IMR-90 (cell line): ENCODE measurements at regions not wholly inside any gene's neighbourhood (a gene's known extent, or its start where the extent isn't known, plus 50 kb on each side); places are given as distances from the start of the nearest gene placed in this dataset.

ENCODE experiments used
- ATAC-seq: fragments of 200-7000 bp; cut with Tn5 transposase; 2 replicates; pipeline ENCODE4 v1.9.1; 2020; ENCODE audit warnings: low read depth, mild to moderate bottlenecking, moderate library complexity
- BruUV-seq: library from RNA; stranded (reverse); fragments of 400-500 nt; replicated peaks from 2 replicates; lab custom pipeline; 2021; lab: Mats Ljungman, UMichigan
- CTCF ChIA-PET: fragments of 300-600 bp; formaldehyde crosslinking; extraction: SDS; loops from one replicate; lab custom pipeline; 2021; ENCODE audit warnings: antibody characterized with exemption; lab: Yijun Ruan, JAX
- POLR2A ChIA-PET: fragments of 300-600 bp; sonication (Branson Sonifier 250); formaldehyde crosslinking; loops from one replicate; lab custom pipeline; 2022; ENCODE audit warnings: antibody characterized with exemption; ENCODE audit not compliant: unreplicated experiment; lab: Charles Lee
- DNase-seq: peaks from one replicate; pipeline ENCODE4 v3.0.0; 2013
- H2AFZ ChIP-seq: replicated peaks from 2 replicates; pipeline ENCODE3; 2013; ENCODE audit warnings: low read length, mild to moderate bottlenecking; ENCODE audit not compliant: poor library complexity
- H2AK5ac ChIP-seq: 2 replicates; pipeline ENCODE4 v1.6.1; 2013; ENCODE audit warnings: low read depth, low read length, inconsistent platforms
- H2AK9ac ChIP-seq: replicated peaks from 2 replicates; pipeline ENCODE3; 2013; ENCODE audit warnings: mild to moderate bottlenecking, low read depth, low read length, moderate library complexity; ENCODE audit not compliant: poor library complexity
- H2BK120ac ChIP-seq: 2 replicates; pipeline ENCODE4 v1.6.1; 2013; ENCODE audit warnings: low read depth, low read length, inconsistent platforms
- H2BK15ac ChIP-seq: 3 replicates; pipeline ENCODE4 v1.6.1; 2013; ENCODE audit warnings: low read depth, low read length, inconsistent platforms
- H2BK20ac ChIP-seq: 2 replicates; pipeline ENCODE4 v1.6.1; 2013; ENCODE audit warnings: low read depth, mild to moderate bottlenecking, inconsistent platforms, low read length, moderate library complexity
- H2BK5ac ChIP-seq: 2 replicates; pipeline ENCODE4 v1.6.1; 2013; ENCODE audit warnings: mild to moderate bottlenecking, low read depth, low read length, inconsistent platforms; ENCODE audit not compliant: poor library complexity, severe bottlenecking
- H3K14ac ChIP-seq: replicated peaks from 2 replicates; pipeline ENCODE4 v1.6.1; 2013; ENCODE audit warnings: low read depth, low read length, inconsistent platforms
- H3K18ac ChIP-seq: 2 replicates; pipeline ENCODE4 v1.6.1; 2013; ENCODE audit warnings: low read depth, low read length, control low read depth
- H3K23ac ChIP-seq: 2 replicates; pipeline ENCODE4 v1.6.1; 2013; ENCODE audit warnings: low read depth, low read length, inconsistent platforms
- H3K27ac ChIP-seq: 2 replicates; pipeline ENCODE4 v1.5.1; 2013; ENCODE audit warnings: mild to moderate bottlenecking, control low read depth, low read length; ENCODE audit not compliant: insufficient read depth
- H3K27me3 ChIP-seq: 2 replicates; pipeline ENCODE4 v1.6.1; 2013; ENCODE audit warnings: low read length; ENCODE audit not compliant: control insufficient read depth, insufficient read depth
- H3K36me3 ChIP-seq: 2 replicates; pipeline ENCODE4 v1.6.1; 2013; ENCODE audit warnings: low read length, mixed read lengths; ENCODE audit not compliant: control insufficient read depth, insufficient read depth
- H3K4ac ChIP-seq: 2 replicates; pipeline ENCODE4 v1.6.1; 2013; ENCODE audit warnings: low read depth, low read length, inconsistent platforms
- H3K4me1 ChIP-seq: 2 replicates; pipeline ENCODE4 v1.6.1; 2013; ENCODE audit warnings: low read length, mixed read lengths; ENCODE audit not compliant: control insufficient read depth, insufficient read depth
- H3K4me2 ChIP-seq: 2 replicates; pipeline ENCODE4 v1.6.1; 2013; ENCODE audit warnings: low read depth, mild to moderate bottlenecking, control low read depth, low read length, moderate library complexity
- H3K4me3 ChIP-seq: 2 replicates; pipeline ENCODE4 v1.5.1; 2013; ENCODE audit warnings: low read depth, mild to moderate bottlenecking, control low read depth, low read length, moderate library complexity; ENCODE audit not compliant: insufficient read depth
- H3K56ac ChIP-seq: 2 replicates; pipeline ENCODE4 v1.6.1; 2013; ENCODE audit warnings: low read length, inconsistent platforms; ENCODE audit not compliant: insufficient read depth; ENCODE audit errors: extremely low read depth
- H3K79me1 ChIP-seq, 2 experiments: 2 replicates each; pipeline ENCODE4 v1.6.1; 2013; ENCODE audit warnings: low read length in 2 of 2, inconsistent platforms in 1 of 2, low read depth in 1 of 2
- H3K9ac ChIP-seq: 2 replicates; pipeline ENCODE4 v1.6.1; 2013; ENCODE audit warnings: low read depth, low read length, control low read depth
- H3K9me1 ChIP-seq: 2 replicates; pipeline ENCODE4 v1.6.1; 2013; ENCODE audit warnings: low read length, inconsistent platforms; ENCODE audit not compliant: insufficient read depth
- H3K9me3 ChIP-seq: 2 replicates; pipeline ENCODE4 v1.6.1; 2013; ENCODE audit warnings: low read length; ENCODE audit not compliant: control insufficient read depth, insufficient read depth
- H4K20me1 ChIP-seq: 2 replicates; pipeline ENCODE4 v1.6.1; 2013; ENCODE audit warnings: low read length, inconsistent platforms; ENCODE audit not compliant: insufficient read depth
- H4K5ac ChIP-seq: 2 replicates; pipeline ENCODE4 v1.6.1; 2013; ENCODE audit warnings: mild to moderate bottlenecking, low read depth, low read length, control low read depth
- H4K8ac ChIP-seq, 2 experiments: 2 replicates each; pipeline ENCODE4 v1.6.1; 2013; ENCODE audit warnings: low read depth in 2 of 2, low read length in 2 of 2, control low read depth in 1 of 2, inconsistent platforms in 1 of 2
- H4K91ac ChIP-seq: 2 replicates; pipeline ENCODE4 v1.6.1; 2013; ENCODE audit warnings: low read depth, low read length, inconsistent platforms; ENCODE audit not compliant: insufficient read depth
- CEBPB ChIP-seq: IDR thresholded peaks from 2 replicates; pipeline ENCODE4 v1.6.1; 2012; ENCODE audit warnings: low read depth, low read length, improper control_type of control experiment
- WGBS, 2 experiments: methylation state at CpG; one replicate each; pipeline versions ENCODE4 v1.1.5 to v1.1.7; 2013; ENCODE audit warnings: missing lambda C conversion rate in 2 of 2; ENCODE audit not compliant: insufficient read length in 1 of 2; ENCODE audit errors: extremely low coverage in 2 of 2; 5-methylcytosine and 5-hydroxymethylcytosine counted together
- dilution Hi-C: fragments of 300-500 bp; cut with HindIII; formaldehyde crosslinking; loops from one replicate; pipeline ENCODE4 v1.14.3; 2018; ENCODE audit warnings: low sequenced_read_pairs; ENCODE audit not compliant: unreplicated experiment
- in situ Hi-C: fragments of 300-500 bp; cut with MboI; formaldehyde crosslinking; loops from 3 replicates; pipeline ENCODE4 v1.14.3; 2019; ENCODE audit warnings: low sequenced_read_pairs, inconsistent platforms, mixed read lengths
- intact Hi-C: fragments of 100-400 bp; cut with micrococcal nuclease; formaldehyde crosslinking; loops from 2 replicates; pipeline ENCODE4 v1.10.0; 2022

DNA sequence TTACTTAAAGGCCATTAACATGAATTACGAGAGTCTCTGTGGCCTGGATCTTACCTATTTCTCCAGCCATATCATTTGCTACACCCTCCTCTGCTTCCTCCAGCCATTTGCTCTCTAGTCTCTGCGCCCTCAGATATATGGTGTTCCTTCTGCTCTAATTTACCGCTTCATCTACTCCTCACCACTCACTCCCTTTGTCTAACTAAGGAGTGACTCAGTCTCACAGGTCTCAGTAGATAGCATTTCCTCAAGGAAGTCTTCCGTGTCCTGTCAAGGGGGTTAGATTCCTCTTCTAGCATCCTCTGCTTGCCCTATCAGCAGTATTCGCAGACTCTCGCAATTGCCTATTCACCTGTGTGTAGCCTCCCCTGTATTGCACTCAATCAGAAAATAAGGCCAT is 892.1 kb upstream of the INTU start:
- dilution Hi-C loops, result no loop called here
- ATAC-seq, result no peak

More for the DNA sequence above, 892.1 kb upstream of the INTU start:
- DNase-seq, result no peak
- H3K79me1 ChIP-seq, result no peaks in the 10 kb centered on the region
- no peaks in the 10 kb centered on the region for H3K4me1 ChIP-seq
- H3K9me3 ChIP-seq, result no peaks in the 10 kb centered on the region
- no peak overlapping the region for H2BK20ac ChIP-seq
- H3K27me3 ChIP-seq, result no peaks in the 10 kb centered on the region
- H3K4ac ChIP-seq, result no peak overlapping the region
- 100% methylated on average over 2 of the region's 6 CpGs; no CpG with 5 or more reads in 1 of the 2 experiments for WGBS, 2 experiments
- no peak overlapping the region for H3K23ac ChIP-seq
- H3K18ac ChIP-seq, result no peak overlapping the region
- in situ Hi-C loops (no loop called here), intact Hi-C loops (no loop called here)
- TF ChIP-seq CEBPB, result no peak
- BruUV-seq, result no TSS peak
- H4K8ac ChIP-seq, result no peak overlapping the region
- POLR2A ChIA-PET, result no interaction called here
- no peak overlapping the region for H3K27ac ChIP-seq
- H2BK15ac ChIP-seq, result no peak overlapping the region
- H3K36me3 ChIP-seq, result no peaks in the 10 kb centered on the region
- H3K9ac ChIP-seq, result no peak overlapping the region
- no peaks in the 10 kb centered on the region for H4K20me1 ChIP-seq
- H3K4me2 ChIP-seq, result no peak overlapping the region
- no peak overlapping the region for H2AK9ac ChIP-seq
- H2AFZ ChIP-seq, result peak overlapping the region; percentile 46
- H3K56ac ChIP-seq, result no peak overlapping the region
- H4K91ac ChIP-seq, result no peak overlapping the region
- H2BK120ac ChIP-seq, result no peak overlapping the region
- no peak overlapping the region for H2BK5ac ChIP-seq
- CTCF ChIA-PET, result no interaction called here
- no peak overlapping the region for H3K4me3 ChIP-seq
- H4K5ac ChIP-seq, result no peak overlapping the region
- no peaks in the 10 kb centered on the region for H3K9me1 ChIP-seq
- no peak overlapping the region for H3K14ac ChIP-seq
- H2AK5ac ChIP-seq, result no peak overlapping the region
